ENCODE measurements at regions not wholly inside any gene's neighbourhood (a gene's known extent, or its start where the extent isn't known, plus 50 kb on each side); places are given as distances from the start of the nearest gene placed in this dataset.
"Not testable (repeated sequence)": the region's sequence is repeated elsewhere in the genome, so short reads cannot be mapped to it uniquely, and the experiment has no call there.

- H3K9me3 ChIP-seq (ENCODE audit: insufficient read depth in 2 of 2, low read depth in 1 of 2, low read length in 1 of 2); POLR2A ChIA-PET (ENCODE audit: partially characterized antibody); H3K4me3 ChIP-seq (ENCODE audit: extremely low read depth in 1 of 4, insufficient read depth in 2 of 4, low read depth in 3 of 4, low read length in 4 of 4); H3K56ac ChIP-seq (replicated peaks; ENCODE audit: insufficient read length, low read depth, low read length); H3K23ac ChIP-seq (ENCODE audit: insufficient read length); H3K4me1 ChIP-seq (replicated peaks in 1 of 4; ENCODE audit: control insufficient read depth in 3 of 4, insufficient read depth in 4 of 4, low read length in 3 of 4); FAIRE-seq; H2BK12ac ChIP-seq (ENCODE audit: low read depth, low read length); H3K4me2 ChIP-seq (ENCODE audit: insufficient read depth in 1 of 2, low read depth in 2 of 2, low read length in 2 of 2); H4K5ac ChIP-seq (ENCODE audit: insufficient read length, low read depth, low read length); H3K27me3 ChIP-seq (replicated peaks in 1 of 4; ENCODE audit: control insufficient read depth in 3 of 4, extremely low read depth in 1 of 4, insufficient read depth in 3 of 4, low read length in 3 of 4); H3K23me2 ChIP-seq (ENCODE audit: low read depth, low read length); H2BK20ac ChIP-seq (ENCODE audit: low read length); H3K18ac ChIP-seq (ENCODE audit: extremely low read depth, low read length); H3K79me2 ChIP-seq (ENCODE audit: control insufficient read depth in 1 of 2, insufficient read depth in 2 of 2, low read length in 2 of 2); H4K20me1 ChIP-seq (replicated peaks in 1 of 2; ENCODE audit: control insufficient read depth in 1 of 2, insufficient read depth in 2 of 2, low read length in 2 of 2); H2BK15ac ChIP-seq (ENCODE audit: low read length); H2AFZ ChIP-seq (ENCODE audit: low read length); H3K9ac ChIP-seq (replicated peaks in 1 of 4; ENCODE audit: extremely low read depth in 1 of 4, low read depth in 3 of 4, low read length in 3 of 4); H3K14ac ChIP-seq (ENCODE audit: insufficient read length); H2BK120ac ChIP-seq (replicated peaks; ENCODE audit: low read depth, low read length); H2AK5ac ChIP-seq (ENCODE audit: low read depth, low read length); H3K27ac ChIP-seq (ENCODE audit: low read depth, low read length); H3K36me3 ChIP-seq (ENCODE audit: control insufficient read depth in 2 of 4, insufficient read depth in 4 of 4, low read length in 3 of 4); H3K4ac ChIP-seq (replicated peaks; ENCODE audit: insufficient read length, low read depth, low read length); DNase-seq (ENCODE audit: low read depth in 1 of 2, low spot score in 2 of 2); H4K91ac ChIP-seq (replicated peaks; ENCODE audit: insufficient read length, low read length); CTCF ChIA-PET (ENCODE audit: partially characterized antibody); H4K8ac ChIP-seq (ENCODE audit: extremely low read depth, insufficient read depth, low read length); H2BK5ac ChIP-seq (ENCODE audit: low read depth, low read length); H3K79me1 ChIP-seq (ENCODE audit: low read depth, low read length): not testable (repeated sequence)
- no CpG with 5 or more reads among the region's 1 CpG for WGBS, 2 experiments (ENCODE audit: extremely low coverage in 1 of 2, insufficient coverage in 1 of 2, insufficient read length in 1 of 2, insufficient replicate concordance in 2 of 2, low coverage in 1 of 2, low lambda C conversion rate in 2 of 2, missing lambda C conversion rate in 1 of 2)
Measured at GRCh38 chr1:149364188-149364981, 110.5 kb upstream of the NBPF19 start.

DNA sequence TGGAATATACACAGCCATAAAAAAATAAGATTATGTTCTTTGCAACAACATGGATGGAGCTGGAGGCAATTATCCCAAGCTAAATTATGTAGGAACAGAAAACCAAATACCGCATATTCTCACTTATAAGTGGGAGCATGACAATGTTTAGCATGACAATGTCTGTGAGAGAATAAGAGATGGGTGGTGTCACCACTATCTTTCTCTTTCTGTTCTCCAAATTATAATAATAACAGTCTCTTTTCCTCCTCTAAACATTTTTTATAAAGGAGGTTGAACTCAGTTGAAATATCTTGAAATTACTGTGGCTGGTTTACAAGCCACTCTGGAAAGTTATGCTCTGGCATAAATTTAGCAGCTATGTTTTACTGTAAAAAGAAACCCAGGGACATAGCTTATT, 108.4 kb upstream of the NBPF19 start:
- H2BK120ac ChIP-seq (replicated peaks; ENCODE audit: low read depth, low read length); H3K79me1 ChIP-seq (ENCODE audit: low read depth, low read length); H3K14ac ChIP-seq (ENCODE audit: insufficient read length); H3K79me2 ChIP-seq (ENCODE audit: control insufficient read depth in 1 of 2, insufficient read depth in 2 of 2, low read length in 2 of 2); H4K8ac ChIP-seq (ENCODE audit: extremely low read depth, insufficient read depth, low read length); H3K18ac ChIP-seq (ENCODE audit: extremely low read depth, low read length); H4K91ac ChIP-seq (replicated peaks; ENCODE audit: insufficient read length, low read length); DNase-seq (ENCODE audit: low read depth in 1 of 2, low spot score in 2 of 2); H3K56ac ChIP-seq (replicated peaks; ENCODE audit: insufficient read length, low read depth, low read length); H4K5ac ChIP-seq (ENCODE audit: insufficient read length, low read depth, low read length); H3K23ac ChIP-seq (ENCODE audit: insufficient read length); H2AFZ ChIP-seq (ENCODE audit: low read length); H2AK5ac ChIP-seq (ENCODE audit: low read depth, low read length); CTCF ChIA-PET (ENCODE audit: partially characterized antibody); H2BK5ac ChIP-seq (ENCODE audit: low read depth, low read length); H2BK20ac ChIP-seq (ENCODE audit: low read length); H3K4me2 ChIP-seq (ENCODE audit: insufficient read depth in 1 of 2, low read depth in 2 of 2, low read length in 2 of 2); H3K4me3 ChIP-seq (ENCODE audit: extremely low read depth in 1 of 4, insufficient read depth in 2 of 4, low read depth in 3 of 4, low read length in 4 of 4); H4K20me1 ChIP-seq (replicated peaks in 1 of 2; ENCODE audit: control insufficient read depth in 1 of 2, insufficient read depth in 2 of 2, low read length in 2 of 2); H3K27me3 ChIP-seq (replicated peaks in 1 of 4; ENCODE audit: control insufficient read depth in 3 of 4, extremely low read depth in 1 of 4, insufficient read depth in 3 of 4, low read length in 3 of 4); POLR2A ChIA-PET (ENCODE audit: partially characterized antibody); H3K36me3 ChIP-seq (ENCODE audit: control insufficient read depth in 2 of 4, insufficient read depth in 4 of 4, low read length in 3 of 4); H3K4me1 ChIP-seq (replicated peaks in 1 of 4; ENCODE audit: control insufficient read depth in 3 of 4, insufficient read depth in 4 of 4, low read length in 3 of 4); FAIRE-seq; H3K27ac ChIP-seq (ENCODE audit: low read depth, low read length); H3K23me2 ChIP-seq (ENCODE audit: low read depth, low read length); H3K4ac ChIP-seq (replicated peaks; ENCODE audit: insufficient read length, low read depth, low read length); H2BK12ac ChIP-seq (ENCODE audit: low read depth, low read length); H3K9me3 ChIP-seq (ENCODE audit: insufficient read depth in 2 of 2, low read depth in 1 of 2, low read length in 1 of 2); H2BK15ac ChIP-seq (ENCODE audit: low read length); H3K9ac ChIP-seq (replicated peaks in 1 of 4; ENCODE audit: extremely low read depth in 1 of 4, low read depth in 3 of 4, low read length in 3 of 4): not testable (repeated sequence)
- WGBS, 2 experiments (ENCODE audit: extremely low coverage in 1 of 2, insufficient coverage in 1 of 2, insufficient read length in 1 of 2, insufficient replicate concordance in 2 of 2, low coverage in 1 of 2, low lambda C conversion rate in 2 of 2, missing lambda C conversion rate in 1 of 2), result 86% methylated on average over 1 of the region's 1 CpG; no CpG with 5 or more reads in 1 of the 2 experiments
